ENCODE measurements at regions not wholly inside any gene's neighbourhood (a gene's known extent, or its start where the extent isn't known, plus 50 kb on each side); places are given as distances from the start of the nearest gene placed in this dataset.
A peak's percentile ranks its signal among the peaks of the same experiment; 100 is the strongest.

DNA sequence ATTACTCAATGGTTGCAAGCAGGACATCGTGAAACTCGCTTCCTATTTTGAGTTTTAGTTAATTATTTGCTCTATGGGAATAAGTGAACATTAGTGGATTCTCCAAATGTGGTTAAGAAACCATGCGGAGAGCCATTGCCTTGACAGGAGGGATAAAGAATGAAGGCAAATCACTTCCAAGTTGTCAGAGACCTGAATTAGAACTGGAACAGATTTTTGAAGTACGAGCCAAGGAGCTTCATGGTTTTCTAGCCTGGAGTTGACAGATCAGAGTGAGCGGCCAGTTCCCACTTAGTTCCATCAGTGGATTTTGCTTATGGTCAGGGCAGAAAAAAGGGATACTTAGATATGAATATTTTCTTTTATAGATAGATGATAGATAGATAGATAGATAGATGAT is 171.4 kb upstream of the CDH10 start:
- H3K4me3 ChIP-seq (ENCODE audit: low read length), result no peak overlapping the region
- H3K36me3 Mint-ChIP-seq, result no peaks in the 10 kb centered on the region
- CTCF ChIA-PET, result no interaction called here

DNA sequence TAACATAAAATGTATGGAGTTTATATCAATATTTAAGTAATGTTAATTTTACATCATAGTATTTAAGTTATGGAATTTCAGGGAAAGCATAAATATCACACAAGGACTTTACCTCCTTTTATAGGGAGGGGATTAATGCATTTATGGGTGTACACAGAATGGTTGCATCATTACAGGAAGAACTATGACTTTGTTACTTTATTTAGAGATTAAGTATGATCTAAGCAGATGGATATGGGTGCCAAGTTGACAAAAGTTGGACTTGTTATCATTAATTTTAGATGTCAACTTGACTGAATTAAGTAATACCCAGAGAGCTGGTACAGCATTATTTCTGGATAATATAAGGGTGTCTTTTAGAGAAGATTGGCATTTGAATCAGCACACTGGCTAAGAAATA is 160.5 kb upstream of the CDH10 start:
- ChIA-PET POLR2A (no interaction called here), CTCF (no interaction called here)
- H3K27ac Mint-ChIP-seq, result no peak overlapping the region
- DNase-seq, result no peak
- no peaks in the 10 kb centered on the region for H3K9me3 ChIP-seq (ENCODE audit: low read length)
- H3K36me3 Mint-ChIP-seq, result no peaks in the 10 kb centered on the region
- H3K27ac ChIP-seq (ENCODE audit: low read depth, low read length), result no peak overlapping the region
- no peaks in the 10 kb centered on the region for H3K4me1 Mint-ChIP-seq
- H3K9me3 Mint-ChIP-seq, result peaks cover 6 to 43% (median 13%) of the 10 kb centered on the region in 5 donors
- H3K4me1 ChIP-seq (ENCODE audit: insufficient read depth, low read length), result no peaks in the 10 kb centered on the region
- no peaks in the 10 kb centered on the region for H3K36me3 ChIP-seq (ENCODE audit: insufficient read depth, low read length)
- no peak overlapping the region for H3K4me3 ChIP-seq (ENCODE audit: low read length)
- H3K27me3 ChIP-seq (ENCODE audit: insufficient read depth, low read length, poor library complexity, severe bottlenecking), result no peaks in the 10 kb centered on the region
- H3K27me3 Mint-ChIP-seq, result no peaks in the 10 kb centered on the region
- no peak overlapping the region for H3K4me3 Mint-ChIP-seq

More for the DNA sequence above, 171.4 kb upstream of the CDH10 start:
- no peak for DNase-seq
- H3K36me3 ChIP-seq (ENCODE audit: insufficient read depth, low read length), result no peaks in the 10 kb centered on the region
- H3K27ac Mint-ChIP-seq, result no peak overlapping the region
- no peak overlapping the region for H3K27ac ChIP-seq (ENCODE audit: low read depth, low read length)
- no peaks in the 10 kb centered on the region for H3K4me1 ChIP-seq (ENCODE audit: insufficient read depth, low read length)
- no peak overlapping the region for H3K4me3 Mint-ChIP-seq
- H3K27me3 Mint-ChIP-seq, result no peaks in the 10 kb centered on the region
- H3K9me3 ChIP-seq (ENCODE audit: low read length), result no peaks in the 10 kb centered on the region
- H3K9me3 Mint-ChIP-seq, result peaks cover 5 to 45% (median 14%) of the 10 kb centered on the region in 5 donors
- H3K4me1 Mint-ChIP-seq, result no peaks in the 10 kb centered on the region
- POLR2A ChIA-PET, result no interaction called here
- no peaks in the 10 kb centered on the region for H3K27me3 ChIP-seq (ENCODE audit: insufficient read depth, low read length, poor library complexity, severe bottlenecking)

DNA sequence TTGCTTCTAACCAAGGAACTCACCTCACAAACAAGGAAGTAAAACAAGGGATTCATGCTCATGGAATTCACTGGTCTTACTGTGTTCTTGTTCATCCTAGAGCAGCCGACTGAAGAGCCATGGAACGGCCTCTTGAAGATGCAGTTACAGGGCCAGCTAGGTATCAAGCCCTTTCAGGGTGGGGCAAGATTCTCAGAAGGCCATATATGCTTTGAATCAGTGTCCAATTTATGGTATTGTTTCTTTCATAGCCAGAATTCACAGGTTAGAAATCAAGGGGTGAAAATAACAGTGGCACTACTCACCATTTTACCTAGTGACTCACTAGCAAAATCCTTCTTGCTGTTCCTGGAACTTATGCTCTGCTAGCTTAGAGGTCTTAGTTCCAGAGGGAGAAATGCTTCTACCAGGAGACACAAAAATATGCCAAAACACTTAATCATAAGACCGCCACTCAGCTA is 159.5 kb upstream of the CDH10 start:
- POLR2A ChIA-PET, result no interaction called here

DNA sequence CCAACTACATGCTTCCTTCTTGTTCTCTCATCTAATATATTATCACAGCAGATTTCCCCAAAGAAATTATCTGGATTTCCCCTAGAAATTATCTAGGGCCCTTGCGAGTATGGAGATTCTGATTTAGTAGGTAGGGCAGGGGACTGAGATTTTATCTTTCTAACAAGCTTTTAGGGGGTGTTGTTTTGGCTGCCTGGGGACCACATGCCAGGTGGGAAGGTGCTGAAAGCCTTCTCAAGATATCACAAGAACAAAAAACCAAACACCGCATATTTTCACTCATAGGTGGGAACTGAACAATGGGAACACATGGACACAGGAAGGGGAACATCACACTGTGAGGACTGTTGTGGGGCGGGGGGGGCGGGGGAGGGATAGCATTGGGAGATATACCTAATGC is 146.5 kb upstream of the CDH10 start:
- ChIA-PET CTCF (no interaction called here), POLR2A (no interaction called here)
- H3K36me3 Mint-ChIP-seq, result no peaks in the 10 kb centered on the region
- H3K9me3 Mint-ChIP-seq, result peaks cover 8 to 42% (median 12%) of the 10 kb centered on the region in 5 donors
- H3K27me3 ChIP-seq (ENCODE audit: insufficient read depth, low read length, poor library complexity, severe bottlenecking), result no peaks in the 10 kb centered on the region
- no peaks in the 10 kb centered on the region for H3K36me3 ChIP-seq (ENCODE audit: insufficient read depth, low read length)
- H3K27ac ChIP-seq (ENCODE audit: low read depth, low read length), result no peak overlapping the region
- no peaks in the 10 kb centered on the region for H3K4me1 ChIP-seq (ENCODE audit: insufficient read depth, low read length)
- H3K27ac Mint-ChIP-seq, result no peak overlapping the region
- H3K4me3 Mint-ChIP-seq, result no peak overlapping the region
- DNase-seq, result no peak
- no peaks in the 10 kb centered on the region for H3K27me3 Mint-ChIP-seq
- H3K9me3 ChIP-seq (ENCODE audit: low read length), result no peaks in the 10 kb centered on the region
- no peaks in the 10 kb centered on the region for H3K4me1 Mint-ChIP-seq
- no peak overlapping the region for H3K4me3 ChIP-seq (ENCODE audit: low read length)

More for the DNA sequence above, 159.5 kb upstream of the CDH10 start:
- no peaks in the 10 kb centered on the region for H3K36me3 Mint-ChIP-seq
- no peak for DNase-seq
- CTCF ChIA-PET, result no interaction called here
- H3K27ac ChIP-seq (ENCODE audit: low read depth, low read length), result no peak overlapping the region
- H3K9me3 Mint-ChIP-seq, result peaks cover 4 to 37% (median 12%) of the 10 kb centered on the region in 5 donors
- no peaks in the 10 kb centered on the region for H3K4me1 Mint-ChIP-seq
- no peaks in the 10 kb centered on the region for H3K9me3 ChIP-seq (ENCODE audit: low read length)
- H3K4me3 ChIP-seq (ENCODE audit: low read length), result no peak overlapping the region
- no peak overlapping the region for H3K4me3 Mint-ChIP-seq
- H3K27ac Mint-ChIP-seq, result peak overlapping the region in 1 of 8 donors; percentile 40
- H3K27me3 Mint-ChIP-seq, result no peaks in the 10 kb centered on the region
- no peaks in the 10 kb centered on the region for H3K36me3 ChIP-seq (ENCODE audit: insufficient read depth, low read length)
- H3K4me1 ChIP-seq (ENCODE audit: insufficient read depth, low read length), result no peaks in the 10 kb centered on the region
- no peaks in the 10 kb centered on the region for H3K27me3 ChIP-seq (ENCODE audit: insufficient read depth, low read length, poor library complexity, severe bottlenecking)

DNA sequence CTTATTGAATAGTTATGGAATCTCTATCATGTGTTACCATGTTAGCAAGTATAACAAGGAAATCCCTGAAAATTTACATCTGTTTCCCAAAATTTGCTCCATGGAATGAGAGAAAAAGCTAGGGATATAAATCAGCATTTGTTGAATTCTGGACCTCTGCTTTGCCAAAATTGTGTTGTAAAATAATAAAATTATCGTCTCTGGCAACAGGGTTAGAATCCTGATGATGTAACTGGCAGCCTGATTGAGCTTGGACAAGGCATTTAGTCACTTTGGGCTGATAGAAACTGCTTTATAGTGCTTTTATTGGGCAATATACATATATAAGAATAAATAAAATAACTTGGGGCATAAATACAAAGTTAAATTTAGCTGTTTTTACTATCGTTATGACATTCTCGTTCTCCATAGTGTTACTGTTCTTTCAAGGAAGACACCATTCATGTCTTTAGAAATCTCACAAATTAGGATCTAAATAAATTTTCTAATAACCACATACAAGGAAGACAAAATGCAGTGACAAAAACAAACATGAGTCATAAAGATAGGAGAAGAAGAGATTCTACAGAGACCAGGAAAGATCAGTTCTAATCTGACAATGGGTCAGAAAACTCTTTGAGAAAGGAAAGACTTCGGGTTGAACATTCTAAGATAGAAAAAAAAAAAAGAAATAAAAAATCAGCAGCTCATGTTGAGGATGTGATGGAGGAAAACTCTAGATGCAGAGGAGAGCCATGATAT is 145.0 kb upstream of the CDH10 start:
- DNase-seq, result no peak
- H3K4me3 ChIP-seq (ENCODE audit: low read length), result no peak overlapping the region
- no peaks in the 10 kb centered on the region for H3K4me1 ChIP-seq (ENCODE audit: insufficient read depth, low read length)
- Mint-ChIP-seq H3K27ac (no peak overlapping the region), H3K9me3 (peaks cover 5 to 42% (median 13%) of the 10 kb centered on the region in 5 donors), H3K4me1 (no peaks in the 10 kb centered on the region), H3K36me3 (no peaks in the 10 kb centered on the region), H3K27me3 (no peaks in the 10 kb centered on the region), H3K4me3 (no peak overlapping the region)
- POLR2A ChIA-PET, result no interaction called here
- H3K27me3 ChIP-seq (ENCODE audit: insufficient read depth, low read length, poor library complexity, severe bottlenecking), result no peaks in the 10 kb centered on the region
- no peak overlapping the region for H3K27ac ChIP-seq (ENCODE audit: low read depth, low read length)
- no peaks in the 10 kb centered on the region for H3K36me3 ChIP-seq (ENCODE audit: insufficient read depth, low read length)
- CTCF ChIA-PET, result no interaction called here
- H3K9me3 ChIP-seq (ENCODE audit: low read length), result no peaks in the 10 kb centered on the region

DNA sequence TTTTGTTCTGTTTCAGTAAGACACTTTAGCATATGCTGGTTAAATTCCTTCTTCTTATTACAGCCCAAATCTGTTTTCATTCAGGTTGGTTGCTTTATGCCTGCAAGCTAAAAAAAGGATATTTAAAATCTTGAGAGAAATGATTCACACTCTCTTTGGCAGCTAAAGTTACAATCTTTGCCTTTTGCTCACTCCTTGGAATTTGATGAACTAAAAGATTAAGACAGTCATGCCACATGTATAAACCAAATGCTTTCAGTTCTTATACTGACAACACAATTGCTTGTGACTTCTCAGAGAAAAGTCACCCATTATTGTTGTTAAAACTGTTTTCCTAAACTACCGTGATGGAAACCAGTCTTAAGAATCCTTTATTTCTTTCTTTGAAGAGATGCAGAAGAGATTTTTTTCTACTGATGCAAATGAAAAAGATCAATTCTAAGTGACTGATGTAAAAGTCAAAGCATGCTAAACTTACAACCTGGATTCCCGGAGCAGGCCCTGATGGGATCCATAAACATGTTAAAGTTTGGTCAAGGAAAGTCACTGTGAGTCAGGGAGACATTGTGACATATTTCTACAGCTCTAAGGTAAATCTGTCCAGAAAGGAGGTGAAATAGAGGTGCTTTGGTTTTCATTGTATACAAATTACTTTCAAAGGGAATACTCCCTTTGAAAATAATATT is 144.2 kb upstream of the CDH10 start:
- no peak for DNase-seq
- Mint-ChIP-seq H3K27ac (no peak overlapping the region), H3K36me3 (no peaks in the 10 kb centered on the region), H3K9me3 (peaks cover 5 to 40% (median 13%) of the 10 kb centered on the region in 5 donors), H3K27me3 (no peaks in the 10 kb centered on the region), H3K4me1 (no peaks in the 10 kb centered on the region), H3K4me3 (no peak overlapping the region)
- Histone ChIP-seq H3K4me3 (ENCODE audit: low read length) (no peak overlapping the region), H3K9me3 (ENCODE audit: low read length) (no peaks in the 10 kb centered on the region), H3K27ac (ENCODE audit: low read depth, low read length) (no peak overlapping the region), H3K36me3 (ENCODE audit: insufficient read depth, low read length) (no peaks in the 10 kb centered on the region), H3K27me3 (ENCODE audit: insufficient read depth, low read length, poor library complexity, severe bottlenecking) (no peaks in the 10 kb centered on the region), H3K4me1 (ENCODE audit: insufficient read depth, low read length) (no peaks in the 10 kb centered on the region)
- ChIA-PET POLR2A (no interaction called here), CTCF (no interaction called here)

DNA sequence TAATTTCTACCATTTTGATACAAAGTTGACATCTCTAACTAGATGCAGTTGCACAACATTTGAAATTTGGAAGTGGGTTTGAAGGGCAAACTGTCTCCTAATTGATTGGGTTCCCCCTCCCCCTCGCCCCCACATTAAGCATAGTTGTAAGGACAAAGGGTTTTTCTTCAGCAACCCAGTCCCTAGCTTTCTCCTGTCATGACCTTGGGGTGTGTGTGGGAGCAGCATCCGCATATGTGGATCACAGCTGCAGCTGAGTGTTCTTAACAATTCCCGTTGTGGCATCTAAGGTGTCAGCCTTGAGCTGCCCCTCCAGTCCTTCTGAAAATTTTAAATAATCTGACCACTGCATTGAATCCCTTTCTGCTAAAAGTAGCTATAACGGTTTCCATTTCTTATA is 141.3 kb upstream of the CDH10 start:
- H3K9me3 ChIP-seq (ENCODE audit: low read length), result no peaks in the 10 kb centered on the region

DNA sequence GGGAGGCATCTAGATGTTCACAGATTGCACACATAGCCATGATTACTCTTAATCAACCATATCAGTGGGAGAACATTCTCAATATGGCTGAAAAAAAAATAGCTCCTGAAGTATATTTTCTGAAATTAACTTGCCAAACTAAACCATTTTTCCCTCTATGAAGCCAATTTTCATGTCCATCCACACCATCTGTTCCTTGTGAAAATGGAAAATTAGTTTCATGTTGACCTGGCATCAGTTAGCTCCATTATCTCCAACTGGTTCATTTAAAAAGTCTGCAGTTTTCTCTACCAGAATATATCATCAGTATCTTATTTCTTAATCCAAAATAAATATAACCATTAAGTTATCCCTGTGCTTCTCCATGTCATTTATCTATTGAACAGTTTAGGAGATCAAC is 138.8 kb upstream of the CDH10 start:
- Histone ChIP-seq H3K27ac (ENCODE audit: low read depth, low read length) (no peak overlapping the region), H3K36me3 (ENCODE audit: insufficient read depth, low read length) (no peaks in the 10 kb centered on the region), H3K9me3 (ENCODE audit: low read length) (no peaks in the 10 kb centered on the region), H3K4me3 (ENCODE audit: low read length) (no peak overlapping the region), H3K27me3 (ENCODE audit: insufficient read depth, low read length, poor library complexity, severe bottlenecking) (no peaks in the 10 kb centered on the region), H3K4me1 (ENCODE audit: insufficient read depth, low read length) (no peaks in the 10 kb centered on the region)
- peaks cover 7 to 23% (median 14%) of the 10 kb centered on the region in 5 donors for H3K9me3 Mint-ChIP-seq
- no peaks in the 10 kb centered on the region for H3K36me3 Mint-ChIP-seq
- POLR2A ChIA-PET, result no interaction called here
- CTCF ChIA-PET, result no interaction called here
- DNase-seq, result no peak
- H3K27me3 Mint-ChIP-seq, result peaks cover 0 to 1% of the 10 kb centered on the region in 2 donors
- H3K27ac Mint-ChIP-seq, result no peak overlapping the region
- H3K4me3 Mint-ChIP-seq, result no peak overlapping the region
- no peaks in the 10 kb centered on the region for H3K4me1 Mint-ChIP-seq

More for the DNA sequence above, 141.3 kb upstream of the CDH10 start:
- CTCF ChIA-PET, result no interaction called here
- Mint-ChIP-seq H3K36me3 (no peaks in the 10 kb centered on the region), H3K27ac (no peak overlapping the region), H3K27me3 (peaks cover 0 to 1% of the 10 kb centered on the region in 2 donors), H3K4me3 (no peak overlapping the region), H3K9me3 (peaks cover 5 to 37% (median 19%) of the 10 kb centered on the region in 5 donors), H3K4me1 (no peaks in the 10 kb centered on the region)
- H3K27ac ChIP-seq (ENCODE audit: low read depth, low read length), result no peak overlapping the region
- no peaks in the 10 kb centered on the region for H3K36me3 ChIP-seq (ENCODE audit: insufficient read depth, low read length)
- no peak overlapping the region for H3K4me3 ChIP-seq (ENCODE audit: low read length)
- POLR2A ChIA-PET, result no interaction called here
- no peaks in the 10 kb centered on the region for H3K4me1 ChIP-seq (ENCODE audit: insufficient read depth, low read length)
- DNase-seq, result no peak
- H3K27me3 ChIP-seq (ENCODE audit: insufficient read depth, low read length, poor library complexity, severe bottlenecking), result no peaks in the 10 kb centered on the region
